ENCODE measurements at regions not wholly inside any gene's neighbourhood (a gene's known extent, or its start where the extent isn't known, plus 50 kb on each side); places are given as distances from the start of the nearest gene placed in this dataset.

GRCh38 chr1:9419369-9420041, 119.8 kb upstream of the SLC25A33 start:
- H3K4me1 Mint-ChIP-seq (ENCODE audit: low read depth, unreplicated experiment): peaks cover 36% of the 10 kb centered on the region
- no peak for DNase-seq
- TF ChIP-seq CTCF (IDR thresholded peaks at IDR 0.05; ENCODE audit: partially characterized antibody, unreplicated experiment): no peak
- H3K9me3 Mint-ChIP-seq (ENCODE audit: unreplicated experiment): peaks cover 16% of the 10 kb centered on the region
- H3K36me3 Mint-ChIP-seq (ENCODE audit: unreplicated experiment): no peaks in the 10 kb centered on the region
- H3K4me3 Mint-ChIP-seq (ENCODE audit: unreplicated experiment): no peak overlapping the region
- peaks cover 26% of the 10 kb centered on the region for H3K27me3 Mint-ChIP-seq (ENCODE audit: unreplicated experiment)
- peak overlapping the region; percentile 60 for H3K27ac Mint-ChIP-seq (ENCODE audit: unreplicated experiment)

DNA sequence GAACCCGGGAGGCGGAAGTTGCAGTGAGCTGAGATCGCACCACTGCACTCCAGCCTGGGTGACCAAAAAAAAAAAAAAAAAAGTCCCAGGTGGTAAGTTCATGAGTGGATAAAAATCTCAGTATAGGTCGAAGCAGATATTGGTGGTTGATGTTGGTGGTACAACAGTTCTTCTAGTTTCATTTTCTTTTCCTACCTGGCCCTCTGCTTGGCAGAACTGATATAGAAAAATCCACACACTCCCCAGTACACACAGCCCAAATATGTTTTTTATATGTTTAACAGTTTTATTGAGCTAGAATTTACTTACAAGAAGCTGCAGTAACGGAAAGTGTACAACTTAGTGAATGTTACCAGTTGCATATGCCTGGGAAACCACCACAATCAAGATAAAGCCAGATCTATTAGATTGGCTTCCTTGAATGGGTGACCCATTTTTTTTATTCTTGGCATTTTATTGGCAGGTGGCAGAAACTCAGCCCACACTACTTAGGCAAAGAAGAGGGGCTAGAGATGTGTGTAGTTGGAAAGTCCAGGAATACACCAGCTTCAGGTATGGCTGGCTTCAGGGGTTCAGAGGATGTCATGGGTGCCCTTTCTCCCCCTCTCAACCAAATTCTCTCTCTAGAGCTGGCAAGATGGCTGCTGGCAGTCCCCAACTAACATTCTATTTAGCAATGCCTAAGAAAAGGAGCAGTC, 118.3 kb upstream of the SLC25A33 start:
- Mint-ChIP-seq H3K4me3 (ENCODE audit: unreplicated experiment) (peak overlapping the region; percentile 30), H3K27ac (ENCODE audit: unreplicated experiment) (peak overlapping the region; percentile 100), H3K27me3 (ENCODE audit: unreplicated experiment) (peaks cover 29% of the 10 kb centered on the region), H3K4me1 (ENCODE audit: low read depth, unreplicated experiment) (peaks cover 43% of the 10 kb centered on the region), H3K9me3 (ENCODE audit: unreplicated experiment) (peaks cover 16% of the 10 kb centered on the region), H3K36me3 (ENCODE audit: unreplicated experiment) (no peaks in the 10 kb centered on the region)
- DNase-seq: no peak
- no peak for TF ChIP-seq CTCF (IDR thresholded peaks at IDR 0.05; ENCODE audit: partially characterized antibody, unreplicated experiment)

GRCh38 chr1:9421533-9421873, 117.8 kb upstream of the SLC25A33 start:
- Mint-ChIP-seq H3K27ac (ENCODE audit: unreplicated experiment) (peak overlapping the region; percentile 100), H3K4me1 (ENCODE audit: low read depth, unreplicated experiment) (peaks cover 45% of the 10 kb centered on the region), H3K4me3 (ENCODE audit: unreplicated experiment) (peak overlapping the region; percentile 30), H3K36me3 (ENCODE audit: unreplicated experiment) (no peaks in the 10 kb centered on the region), H3K9me3 (ENCODE audit: unreplicated experiment) (peaks cover 18% of the 10 kb centered on the region), H3K27me3 (ENCODE audit: unreplicated experiment) (peaks cover 29% of the 10 kb centered on the region)
- TF ChIP-seq CTCF (IDR thresholded peaks at IDR 0.05; ENCODE audit: partially characterized antibody, unreplicated experiment): no peak
- no peak for DNase-seq

DNA sequence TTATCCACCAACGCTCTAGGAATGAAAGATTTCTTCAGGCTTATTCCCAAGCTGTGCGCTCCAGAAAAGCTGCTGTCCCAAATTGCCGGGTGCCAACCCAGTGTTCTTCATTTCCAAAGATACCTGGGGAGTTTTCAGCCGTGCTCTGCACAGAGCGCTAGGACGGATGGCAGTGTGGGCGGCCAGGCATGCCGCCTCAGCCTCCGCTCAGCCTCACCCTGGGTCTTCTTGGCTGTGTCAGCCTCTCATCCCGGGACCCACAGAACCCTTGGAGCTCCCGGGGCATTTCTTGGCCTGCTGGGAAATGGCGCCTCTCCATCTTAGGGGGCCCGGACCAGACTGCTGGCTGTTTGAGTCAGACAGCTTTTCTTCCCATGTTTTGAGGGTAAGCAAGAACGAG, 116.9 kb upstream of the SLC25A33 start:
- H3K4me1 Mint-ChIP-seq (ENCODE audit: low read depth, unreplicated experiment): peaks cover 44% of the 10 kb centered on the region
- H3K9me3 Mint-ChIP-seq (ENCODE audit: unreplicated experiment): peaks cover 16% of the 10 kb centered on the region
- no peak for TF ChIP-seq CTCF (IDR thresholded peaks at IDR 0.05; ENCODE audit: partially characterized antibody, unreplicated experiment)
- H3K27me3 Mint-ChIP-seq (ENCODE audit: unreplicated experiment): peaks cover 29% of the 10 kb centered on the region
- H3K4me3 Mint-ChIP-seq (ENCODE audit: unreplicated experiment): peak overlapping the region; percentile 75
- DNase-seq: peak; percentile 31
- H3K36me3 Mint-ChIP-seq (ENCODE audit: unreplicated experiment): no peaks in the 10 kb centered on the region
- peak overlapping the region; percentile 100 for H3K27ac Mint-ChIP-seq (ENCODE audit: unreplicated experiment)

- Mint-ChIP-seq H3K27ac (ENCODE audit: unreplicated experiment) (peak overlapping the region; percentile 100), H3K27me3 (ENCODE audit: unreplicated experiment) (peaks cover 27% of the 10 kb centered on the region), H3K4me1 (ENCODE audit: low read depth, unreplicated experiment) (peaks cover 39% of the 10 kb centered on the region), H3K36me3 (ENCODE audit: unreplicated experiment) (no peaks in the 10 kb centered on the region), H3K4me3 (ENCODE audit: unreplicated experiment) (peak overlapping the region; percentile 75), H3K9me3 (ENCODE audit: unreplicated experiment) (peaks cover 19% of the 10 kb centered on the region)
- DNase-seq: peak; percentile 86
- no peak for TF ChIP-seq CTCF (IDR thresholded peaks at IDR 0.05; ENCODE audit: partially characterized antibody, unreplicated experiment)
Observed at GRCh38 chr1:9422911-9423505, 116.3 kb upstream of the SLC25A33 start.
